ENCODE measurements at regions not wholly inside any gene's neighbourhood (a gene's known extent, or its start where the extent isn't known, plus 50 kb on each side); places are given as distances from the start of the nearest gene placed in this dataset.

- TF ChIP-seq POLR2A (IDR thresholded peaks at IDR 0.05) (no peak), CTCF (IDR thresholded peaks at IDR 0.05) (no peak), EP300 (IDR thresholded peaks at IDR 0.05) (no peak)
These were observed 1160.8 kb upstream of the LRRTM3 start for GRCh38 chr10:65765006-65765541.
